A673 (cell line): ENCODE measurements at regions not wholly inside any gene's neighbourhood (a gene's known extent, or its start where the extent isn't known, plus 50 kb on each side); places are given as distances from the start of the nearest gene placed in this dataset.

Experiments
- BruUV-seq: library from RNA; stranded (reverse); fragments of 400-500 nt; replicated peaks from 2 replicates; lab custom pipeline; 2021; lab: Mats Ljungman, UMichigan
- CTCF ChIA-PET: fragments of 300-600 bp; sonication (Branson Sonifier 250); formaldehyde crosslinking; loops from one replicate; lab custom pipeline; 2022; ENCODE audit warnings: antibody characterized with exemption; lab: Charles Lee
- POLR2A ChIA-PET: fragments of 300-600 bp; sonication (Branson Sonifier 250); formaldehyde crosslinking; loops from one replicate; lab custom pipeline; 2022; ENCODE audit warnings: antibody characterized with exemption; ENCODE audit not compliant: low non-redundant PET; lab: Charles Lee
- DNase-seq: peaks from one replicate; pipeline ENCODE4 v3.0.0-alpha.2; 2015; ENCODE audit warnings: low spot score
- H3K27ac ChIP-seq: fragments of 200-600 bp; sonication (generic); 2 replicates; pipeline ENCODE4 v1.5.1; 2016; ENCODE audit warnings: mixed run types, low read depth, mild to moderate bottlenecking, mixed read lengths, antibody characterized with exemption, low read length; ENCODE audit not compliant: poor library complexity, severe bottlenecking
- H3K27me3 ChIP-seq: fragments of 200-600 bp; sonication (generic); replicated peaks from 2 replicates; pipeline ENCODE4 v1.6.1; 2017; ENCODE audit warnings: mixed run types, low read depth, mild to moderate bottlenecking, mixed read lengths, antibody characterized with exemption, low read length; ENCODE audit not compliant: insufficient read depth, poor library complexity
- H3K36me3 ChIP-seq: fragments of 200-600 bp; sonication (generic); 2 replicates; pipeline ENCODE4 v1.6.1; 2016; ENCODE audit warnings: mixed run types, mild to moderate bottlenecking, mixed read lengths, antibody characterized with exemption, low read length; ENCODE audit not compliant: insufficient read depth, poor library complexity, severe bottlenecking
- H3K4me1 ChIP-seq: fragments of 200-600 bp; sonication (generic); 2 replicates; pipeline ENCODE4 v1.6.1; 2017; ENCODE audit warnings: mixed run types, mild to moderate bottlenecking, mixed read lengths, antibody characterized with exemption, low read length; ENCODE audit not compliant: insufficient read depth, poor library complexity, severe bottlenecking
- H3K4me3 ChIP-seq: fragments of 200-600 bp; sonication (generic); 2 replicates; pipeline ENCODE4 v1.5.1; 2016; ENCODE audit warnings: low read depth, mixed run types, mild to moderate bottlenecking, mixed read lengths, low read length; ENCODE audit not compliant: poor library complexity, severe bottlenecking
- H3K9me3 ChIP-seq: fragments of 200-600 bp; sonication (generic); 2 replicates; pipeline ENCODE4 v1.6.1; 2016; ENCODE audit warnings: mixed run types, low read depth, mild to moderate bottlenecking, mixed read lengths, antibody characterized with exemption, low read length; ENCODE audit not compliant: poor library complexity, severe bottlenecking
- CTCF ChIP-seq: fragments of 300-800, 200-600 bp; sonication (generic); conservative IDR thresholded peaks from 2 replicates; pipeline ENCODE4 v1.5.1; 2017; ENCODE audit warnings: low read depth, mild to moderate bottlenecking, antibody characterized with exemption, low read length, moderate library complexity, mixed read lengths
- EZH2 ChIP-seq: fragments of 200-600 bp; sonication (generic); IDR thresholded peaks from 2 replicates; pipeline ENCODE4 v1.6.1; 2017; ENCODE audit warnings: borderline replicate concordance, low read depth, mild to moderate bottlenecking, mixed read lengths, antibody characterized with exemption, low read length; ENCODE audit not compliant: poor library complexity, severe bottlenecking
- intact Hi-C: fragments of 100-400 bp; cut with micrococcal nuclease; formaldehyde crosslinking; loops from one replicate; pipeline ENCODE4 v1.10.0; 2022; ENCODE audit not compliant: unreplicated experiment

GRCh38 chr13:65293530-65294198 is 1936.5 kb downstream of the PCDH9 start:
- Histone ChIP-seq H3K27ac (no peak overlapping the region), H3K27me3 (no peaks in the 10 kb centered on the region), H3K4me1 (no peaks in the 10 kb centered on the region), H3K9me3 (no peaks in the 10 kb centered on the region), H3K4me3 (no peak overlapping the region), H3K36me3 (no peaks in the 10 kb centered on the region)
- ChIA-PET CTCF (no interaction called here), POLR2A (no interaction called here)
- TF ChIP-seq EZH2 (no peak), CTCF (no peak)
- BruUV-seq: no TSS peak
- DNase-seq: no peak
- intact Hi-C loops: no loop called here

GRCh38 chr13:65292488-65292901 is 1937.6 kb downstream of the PCDH9 start:
- peak; percentile 1 for DNase-seq
- H3K36me3 ChIP-seq: no peaks in the 10 kb centered on the region
- no peak for TF ChIP-seq EZH2
- TF ChIP-seq CTCF: no peak
- BruUV-seq: no TSS peak
- no peaks in the 10 kb centered on the region for H3K4me1 ChIP-seq
- H3K9me3 ChIP-seq: no peaks in the 10 kb centered on the region
- H3K4me3 ChIP-seq: no peak overlapping the region
- no peak overlapping the region for H3K27ac ChIP-seq
- intact Hi-C loops: no loop called here
- ChIA-PET POLR2A (no interaction called here), CTCF (no interaction called here)
- H3K27me3 ChIP-seq: no peaks in the 10 kb centered on the region

- Histone ChIP-seq H3K27me3 (no peaks in the 10 kb centered on the region), H3K4me3 (no peak overlapping the region), H3K27ac (no peak overlapping the region), H3K9me3 (no peaks in the 10 kb centered on the region), H3K4me1 (no peaks in the 10 kb centered on the region), H3K36me3 (no peaks in the 10 kb centered on the region)
- CTCF ChIA-PET: no interaction called here
- TF ChIP-seq CTCF (no peak), EZH2 (no peak)
- POLR2A ChIA-PET: no interaction called here
- DNase-seq: no peak
- intact Hi-C loops: no loop called here
- no TSS peak for BruUV-seq
These were observed 1942.7 kb downstream of the PCDH9 start for GRCh38 chr13:65287405-65287804.
